ENCODE measurements at regions not wholly inside any gene's neighbourhood (a gene's known extent, or its start where the extent isn't known, plus 50 kb on each side); places are given as distances from the start of the nearest gene placed in this dataset.

DNA sequence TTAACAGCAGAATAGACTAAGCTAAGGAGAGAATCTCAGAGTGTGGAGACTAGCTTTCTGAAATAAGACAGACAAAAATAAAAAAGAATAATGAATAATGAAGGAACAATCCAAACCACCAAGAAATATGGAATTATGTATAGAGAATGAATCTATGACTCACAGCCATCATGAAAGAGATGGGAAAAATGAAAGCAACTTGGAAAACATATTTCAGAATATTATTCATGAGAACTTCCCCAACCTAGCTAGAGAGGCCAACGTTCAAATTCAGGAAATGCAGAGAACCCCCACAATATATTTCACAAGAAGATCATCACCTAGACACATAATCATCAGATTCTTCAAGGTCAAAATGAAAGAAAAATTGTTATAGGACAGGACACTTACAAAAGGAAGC is 349.0 kb upstream of the MPDZ start:
- Histone ChIP-seq H3K4me3 (no peak overlapping the region), H3K27me3 (no peaks in the 10 kb centered on the region), H3K4me1 (no peaks in the 10 kb centered on the region), H3K9me3 (peaks cover 0 to 8% (median 3%) of the 10 kb centered on the region in 4 donors), H3K27ac (replicated peaks in 1 of 4) (no peak overlapping the region), H3K36me3 (no peaks in the 10 kb centered on the region)
- DNase-seq (ENCODE audit: extremely low spot score): no peak
- 83% methylated on average over 1 of the region's 1 CpG for WGBS
- intact Hi-C loops (cut with DNase I): loop anchor here (5.0 kb wide), 1 partner anchor 41 kb away; no protein-coding TSS in a partner anchor
- TF ChIP-seq, protein P1, sequence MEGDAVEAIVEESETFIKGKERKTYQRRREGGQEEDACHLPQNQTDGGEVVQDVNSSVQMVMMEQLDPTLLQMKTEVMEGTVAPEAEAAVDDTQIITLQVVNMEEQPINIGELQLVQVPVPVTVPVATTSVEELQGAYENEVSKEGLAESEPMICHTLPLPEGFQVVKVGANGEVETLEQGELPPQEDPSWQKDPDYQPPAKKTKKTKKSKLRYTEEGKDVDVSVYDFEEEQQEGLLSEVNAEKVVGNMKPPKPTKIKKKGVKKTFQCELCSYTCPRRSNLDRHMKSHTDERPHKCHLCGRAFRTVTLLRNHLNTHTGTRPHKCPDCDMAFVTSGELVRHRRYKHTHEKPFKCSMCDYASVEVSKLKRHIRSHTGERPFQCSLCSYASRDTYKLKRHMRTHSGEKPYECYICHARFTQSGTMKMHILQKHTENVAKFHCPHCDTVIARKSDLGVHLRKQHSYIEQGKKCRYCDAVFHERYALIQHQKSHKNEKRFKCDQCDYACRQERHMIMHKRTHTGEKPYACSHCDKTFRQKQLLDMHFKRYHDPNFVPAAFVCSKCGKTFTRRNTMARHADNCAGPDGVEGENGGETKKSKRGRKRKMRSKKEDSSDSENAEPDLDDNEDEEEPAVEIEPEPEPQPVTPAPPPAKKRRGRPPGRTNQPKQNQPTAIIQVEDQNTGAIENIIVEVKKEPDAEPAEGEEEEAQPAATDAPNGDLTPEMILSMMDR (IDR thresholded peaks at IDR 0.05): no peak

DNA sequence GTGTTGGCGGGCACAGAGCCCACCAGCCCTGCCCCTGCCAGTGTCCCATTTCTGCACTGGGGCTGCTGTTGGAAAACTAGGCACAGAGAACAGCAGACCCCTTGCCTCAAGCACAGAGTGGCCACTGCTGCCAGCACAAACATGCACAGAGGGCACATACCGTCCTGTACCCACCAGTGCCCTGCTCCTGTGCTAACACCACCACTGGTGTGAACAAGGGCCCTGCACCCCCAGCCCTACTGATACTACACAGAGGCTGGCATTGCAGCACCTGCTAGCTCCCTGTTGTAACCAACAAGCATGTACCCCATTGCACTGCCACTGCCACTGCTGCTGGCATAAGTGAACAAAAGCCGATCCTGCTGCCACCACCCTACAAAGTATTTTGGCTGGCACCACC is 348.0 kb upstream of the MPDZ start:
- Histone ChIP-seq H3K36me3 (no peaks in the 10 kb centered on the region), H3K27ac (replicated peaks in 1 of 4) (no peak overlapping the region), H3K27me3 (no peaks in the 10 kb centered on the region), H3K4me1 (no peaks in the 10 kb centered on the region), H3K4me3 (no peak overlapping the region), H3K9me3 (peaks cover 0 to 8% (median 3%) of the 10 kb centered on the region in 4 donors)
- no peak for DNase-seq (ENCODE audit: extremely low spot score)
- TF ChIP-seq, protein P1 (IDR thresholded peaks at IDR 0.05): no peak
- TF ChIP-seq EP300 (IDR thresholded peaks at IDR 0.05) (no peak), POLR2AphosphoS5 (IDR thresholded peaks at IDR 0.05) (no peak), POLR2A (IDR thresholded peaks at IDR 0.05; ENCODE audit: low read depth) (no peak)
- 58% methylated on average over 2 of the region's 3 CpGs for WGBS
- intact Hi-C loops (cut with DNase I): loop anchor here (5.0 kb wide), 1 partner anchor 40 kb away; no protein-coding TSS in a partner anchor

DNA sequence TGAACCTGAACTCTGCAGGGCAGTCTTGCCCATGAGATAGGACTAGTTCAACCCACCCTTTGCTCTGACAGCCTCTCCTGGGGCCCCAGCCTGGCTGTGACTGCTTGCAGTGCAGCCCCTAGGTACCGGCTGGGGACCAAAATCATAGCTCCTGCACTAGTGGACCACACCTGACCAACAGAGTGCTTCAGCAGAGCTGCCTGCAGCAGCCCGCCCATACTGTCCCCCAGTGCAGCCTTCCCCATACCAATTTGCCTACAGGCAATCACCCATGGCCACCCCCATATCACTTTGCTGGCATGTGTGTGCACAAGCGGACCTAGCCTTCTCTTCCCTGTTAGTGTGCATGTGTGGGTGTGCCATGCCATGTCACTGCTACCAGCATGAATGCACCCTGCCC is 347.6 kb upstream of the MPDZ start:
- WGBS: 80% methylated on average over 1 of the region's 3 CpGs
- TF ChIP-seq POLR2A (IDR thresholded peaks at IDR 0.05; ENCODE audit: low read depth) (no peak), EP300 (IDR thresholded peaks at IDR 0.05) (no peak)
- TF ChIP-seq, protein P1 (IDR thresholded peaks at IDR 0.05): no peak
- Histone ChIP-seq H3K27me3 (no peaks in the 10 kb centered on the region), H3K9me3 (peaks cover 0 to 8% (median 3%) of the 10 kb centered on the region in 4 donors), H3K4me1 (peaks cover 0 to 2% (median 0%) of the 10 kb centered on the region in 4 donors), H3K36me3 (no peaks in the 10 kb centered on the region), H3K4me3 (no peak overlapping the region), H3K27ac (replicated peaks in 1 of 4) (no peak overlapping the region)
- intact Hi-C loops (cut with DNase I): loop anchor here (5.0 kb wide), 1 partner anchor 40 kb away; no protein-coding TSS in a partner anchor
- DNase-seq (ENCODE audit: extremely low spot score): no peak

DNA sequence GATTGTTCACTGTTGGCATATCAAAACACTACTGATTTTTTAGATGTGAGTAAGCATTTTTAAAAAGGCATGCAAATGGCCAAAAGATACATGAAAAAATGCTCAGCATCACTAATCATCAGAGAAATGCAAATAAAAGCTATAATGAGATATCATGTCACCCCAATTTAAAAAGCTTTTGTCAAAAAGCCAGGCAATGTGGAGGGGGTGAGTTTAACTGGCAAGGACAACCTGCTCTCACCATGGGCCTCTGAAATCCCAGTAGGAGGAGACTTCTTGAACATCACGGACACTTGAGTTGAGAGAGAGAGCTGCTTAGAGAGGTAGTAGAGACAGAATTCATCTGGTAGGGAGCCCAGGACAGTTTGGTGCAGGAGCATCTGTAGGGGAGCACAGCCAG is 347.1 kb upstream of the MPDZ start:
- TF ChIP-seq POLR2AphosphoS5 (IDR thresholded peaks at IDR 0.05): no peak
- TF ChIP-seq, protein P1 (IDR thresholded peaks at IDR 0.05): no peak
- no peak for TF ChIP-seq EP300 (IDR thresholded peaks at IDR 0.05)
- TF ChIP-seq POLR2A (IDR thresholded peaks at IDR 0.05; ENCODE audit: low read depth): no peak
- Histone ChIP-seq H3K4me3 (no peak overlapping the region), H3K27ac (replicated peaks in 1 of 4) (no peak overlapping the region), H3K36me3 (no peaks in the 10 kb centered on the region), H3K9me3 (peaks cover 0 to 8% (median 3%) of the 10 kb centered on the region in 4 donors), H3K4me1 (peaks cover 0 to 7% (median 2%) of the 10 kb centered on the region in 4 donors), H3K27me3 (no peaks in the 10 kb centered on the region)
- WGBS: 100% methylated on average over 1 of the region's 1 CpG
- intact Hi-C loops (cut with DNase I): loop anchor here (5.0 kb wide), 1 partner anchor 39 kb away; no protein-coding TSS in a partner anchor
- DNase-seq (ENCODE audit: extremely low spot score): no peak

DNA sequence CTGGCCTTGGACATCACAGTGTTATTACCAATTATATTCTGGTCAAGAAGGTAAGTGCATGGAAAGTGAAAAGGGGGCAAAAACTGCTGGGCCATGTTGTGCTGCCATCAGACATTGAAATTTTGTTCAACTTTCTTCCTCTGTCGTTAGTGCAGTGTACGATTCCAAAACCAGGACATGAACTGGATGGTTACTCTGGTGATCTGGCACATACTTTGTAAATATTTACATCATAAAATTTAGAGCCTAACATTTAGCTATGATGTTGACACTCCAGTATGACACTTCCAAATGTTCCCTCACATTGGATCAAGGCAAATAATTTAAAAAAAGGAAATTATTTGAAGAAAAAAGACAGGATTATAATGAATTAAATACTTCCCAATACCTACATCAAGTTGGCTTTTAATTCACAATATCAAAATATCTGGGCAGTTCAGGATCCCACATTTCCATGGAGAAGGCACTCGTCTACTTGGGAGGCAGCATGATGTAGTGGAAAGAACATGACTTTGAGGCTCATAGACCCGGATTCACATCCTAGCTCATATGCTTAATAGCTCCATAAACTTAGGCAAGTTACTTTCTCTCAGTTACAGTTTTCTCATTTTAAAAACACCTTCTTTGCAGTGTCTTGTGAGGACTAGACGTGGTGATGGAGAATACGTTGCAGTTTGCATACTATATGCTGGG is 342.5 kb upstream of the MPDZ start:
- Histone ChIP-seq H3K4me3 (no peak overlapping the region), H3K4me1 (peaks cover 0 to 10% (median 4%) of the 10 kb centered on the region in 4 donors), H3K27me3 (no peaks in the 10 kb centered on the region), H3K9me3 (no peaks in the 10 kb centered on the region), H3K36me3 (no peaks in the 10 kb centered on the region), H3K27ac (replicated peaks in 1 of 4) (no peak overlapping the region)
- no peak for DNase-seq (ENCODE audit: extremely low spot score)
- TF ChIP-seq POLR2A (IDR thresholded peaks at IDR 0.05; ENCODE audit: low read depth) (no peak), POLR2AphosphoS5 (IDR thresholded peaks at IDR 0.05) (no peak)
- 48% methylated on average over 6 of the region's 6 CpGs for WGBS
- intact Hi-C loops (cut with DNase I): no loop called here

Data from esophagus muscularis mucosa (tissue), 4 donors.